ENCODE measurements at regions not wholly inside any gene's neighbourhood (a gene's known extent, or its start where the extent isn't known, plus 50 kb on each side); places are given as distances from the start of the nearest gene placed in this dataset.

DNA sequence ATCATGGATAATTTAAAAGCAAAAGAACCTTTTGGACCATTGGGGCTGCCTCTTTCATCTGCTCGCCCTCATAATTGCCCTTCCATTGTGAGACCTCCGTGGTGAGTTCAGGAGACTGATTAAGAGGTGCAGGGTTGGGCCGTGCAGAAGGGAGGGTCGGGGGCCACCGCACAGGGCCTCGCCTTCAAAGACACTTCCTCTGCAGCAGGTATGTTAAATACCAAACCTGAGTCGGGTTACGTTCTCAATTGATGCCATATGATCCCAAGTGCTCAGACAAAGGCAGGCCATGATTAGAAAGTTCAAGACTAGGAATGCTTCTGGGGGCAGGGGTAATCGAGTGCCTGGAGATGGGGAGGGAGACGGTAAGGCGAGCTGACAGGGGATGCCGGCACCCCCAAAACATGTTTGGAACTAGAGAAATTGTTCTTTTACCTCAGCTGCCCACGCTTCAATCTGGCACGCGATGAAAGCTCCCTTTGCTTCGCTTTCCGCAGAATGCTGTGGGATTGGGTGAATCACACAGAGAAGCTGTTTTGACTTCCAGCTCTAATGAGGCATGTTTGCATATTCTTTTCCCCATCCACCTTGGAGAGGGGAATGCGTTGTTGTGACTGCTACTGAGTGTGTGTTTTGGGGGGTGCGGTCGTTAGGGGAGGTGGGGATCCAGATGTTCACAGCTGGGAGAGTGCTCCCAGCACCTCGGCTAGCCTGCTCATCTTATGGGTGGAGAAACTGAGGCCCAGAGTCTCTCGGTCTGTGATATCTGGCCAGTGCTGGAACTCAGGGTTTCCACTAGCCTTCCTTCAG is 309.1 kb downstream of the MYCN start:
- DNase-seq, result no peak
- H3K27me3 ChIP-seq, result no peaks in the 10 kb centered on the region
- TF ChIP-seq, protein P1, sequence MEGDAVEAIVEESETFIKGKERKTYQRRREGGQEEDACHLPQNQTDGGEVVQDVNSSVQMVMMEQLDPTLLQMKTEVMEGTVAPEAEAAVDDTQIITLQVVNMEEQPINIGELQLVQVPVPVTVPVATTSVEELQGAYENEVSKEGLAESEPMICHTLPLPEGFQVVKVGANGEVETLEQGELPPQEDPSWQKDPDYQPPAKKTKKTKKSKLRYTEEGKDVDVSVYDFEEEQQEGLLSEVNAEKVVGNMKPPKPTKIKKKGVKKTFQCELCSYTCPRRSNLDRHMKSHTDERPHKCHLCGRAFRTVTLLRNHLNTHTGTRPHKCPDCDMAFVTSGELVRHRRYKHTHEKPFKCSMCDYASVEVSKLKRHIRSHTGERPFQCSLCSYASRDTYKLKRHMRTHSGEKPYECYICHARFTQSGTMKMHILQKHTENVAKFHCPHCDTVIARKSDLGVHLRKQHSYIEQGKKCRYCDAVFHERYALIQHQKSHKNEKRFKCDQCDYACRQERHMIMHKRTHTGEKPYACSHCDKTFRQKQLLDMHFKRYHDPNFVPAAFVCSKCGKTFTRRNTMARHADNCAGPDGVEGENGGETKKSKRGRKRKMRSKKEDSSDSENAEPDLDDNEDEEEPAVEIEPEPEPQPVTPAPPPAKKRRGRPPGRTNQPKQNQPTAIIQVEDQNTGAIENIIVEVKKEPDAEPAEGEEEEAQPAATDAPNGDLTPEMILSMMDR (IDR thresholded peaks at IDR 0.05), result no peak
- TF ChIP-seq POLR2A (IDR thresholded peaks at IDR 0.05), result no peak
- H3K4me3 ChIP-seq, result no peak overlapping the region
- 84 to 85% methylated on average over 21 to 22 of the region's 22 CpGs for WGBS, 2 donors
- H3K9me3 ChIP-seq, result no peaks in the 10 kb centered on the region
- intact Hi-C loops (cut with DNase I; ENCODE audit: low total_unique reads), result no loop called here
- H3K36me3 ChIP-seq (ENCODE audit: low read depth, missing control alignments), result no peaks in the 10 kb centered on the region
- H3K4me1 ChIP-seq, result no peaks in the 10 kb centered on the region
- H3K27ac ChIP-seq, result no peak overlapping the region

DNA sequence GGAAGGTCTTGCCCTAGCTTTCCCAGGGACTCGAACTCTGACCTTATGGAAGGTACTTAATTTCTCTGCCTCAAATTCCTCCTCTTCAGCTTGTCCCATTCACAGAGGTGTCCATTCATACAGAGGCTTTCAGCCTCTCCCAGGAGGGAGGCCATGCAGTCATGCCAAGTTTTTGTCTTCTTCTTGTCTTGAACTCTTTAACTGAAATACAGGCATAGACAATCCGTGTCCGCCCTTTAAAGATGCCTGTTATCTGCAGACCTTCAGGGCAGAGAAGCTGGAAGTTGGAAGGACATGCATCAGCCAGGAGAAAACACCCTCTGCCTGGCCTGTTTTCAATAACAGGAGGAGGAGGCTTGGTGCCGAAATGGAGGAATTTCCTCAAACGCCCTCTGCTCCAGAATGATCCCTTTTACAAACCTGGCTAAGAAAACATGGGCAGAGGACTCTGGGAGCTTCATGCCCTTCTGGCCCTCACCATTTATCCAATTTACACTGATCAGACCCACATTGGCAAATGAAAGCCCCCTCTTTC is 308.3 kb downstream of the MYCN start:
- WGBS, 2 donors, result 65 to 70% methylated on average over 5 of the region's 5 CpGs
- no peaks in the 10 kb centered on the region for H3K27me3 ChIP-seq

DNA sequence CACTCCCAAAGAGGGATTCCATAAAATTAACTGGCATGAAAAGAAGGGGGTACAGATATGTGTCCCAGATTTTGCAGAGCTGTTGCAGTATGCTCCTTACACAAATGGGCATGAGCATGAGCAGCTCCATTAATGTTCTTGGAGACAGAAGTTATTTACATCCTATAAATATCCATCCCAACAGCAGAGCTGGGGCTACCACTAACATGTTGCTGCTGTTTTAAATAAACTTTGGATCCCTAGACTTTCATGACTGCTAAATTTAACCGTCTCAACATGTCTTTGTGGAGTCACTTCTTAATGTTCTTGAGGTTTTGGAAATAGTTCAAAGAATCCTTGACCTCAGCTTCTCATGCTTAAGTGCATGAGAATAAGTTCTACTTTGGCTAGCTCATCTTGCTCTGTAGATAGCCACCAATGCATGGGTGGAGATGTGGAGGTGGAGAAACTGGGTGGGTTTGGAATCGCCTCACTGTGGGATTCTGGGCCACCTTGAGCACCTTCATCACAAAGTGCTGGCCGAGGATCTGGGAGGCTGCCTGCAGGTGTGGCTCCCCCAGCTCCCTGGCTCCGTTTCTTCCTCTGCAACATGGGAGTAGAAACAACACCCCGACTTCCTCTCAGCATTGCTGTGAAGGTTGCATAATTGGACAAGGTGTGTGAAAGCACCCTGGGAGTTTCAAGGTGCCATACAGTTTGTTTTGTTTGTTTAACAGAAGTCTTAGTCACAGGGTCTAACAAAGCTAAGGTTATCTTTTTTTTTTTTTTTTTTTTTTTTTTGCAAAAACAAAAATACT is 307.2 kb downstream of the MYCN start:
- intact Hi-C loops (cut with DNase I; ENCODE audit: low total_unique reads), result no loop called here
- DNase-seq, result no peak
- Histone ChIP-seq H3K9me3 (no peaks in the 10 kb centered on the region), H3K4me1 (no peaks in the 10 kb centered on the region), H3K27ac (no peak overlapping the region), H3K4me3 (no peak overlapping the region), H3K27me3 (no peaks in the 10 kb centered on the region), H3K36me3 (ENCODE audit: low read depth, missing control alignments) (no peaks in the 10 kb centered on the region)
- 75 to 82% methylated on average over 5 of the region's 5 CpGs for WGBS, 2 donors
- no peak for TF ChIP-seq POLR2A (IDR thresholded peaks at IDR 0.05)
- TF ChIP-seq, protein P1 (IDR thresholded peaks at IDR 0.05), result no peak

More for the DNA sequence above, 308.3 kb downstream of the MYCN start:
- intact Hi-C loops (cut with DNase I; ENCODE audit: low total_unique reads), result no loop called here
- H3K4me3 ChIP-seq, result no peak overlapping the region
- no peaks in the 10 kb centered on the region for H3K36me3 ChIP-seq (ENCODE audit: low read depth, missing control alignments)
- DNase-seq, result no peak
- H3K9me3 ChIP-seq, result no peaks in the 10 kb centered on the region
- TF ChIP-seq, protein P1 (IDR thresholded peaks at IDR 0.05), result no peak
- no peak for TF ChIP-seq POLR2A (IDR thresholded peaks at IDR 0.05)
- H3K27ac ChIP-seq, result no peak overlapping the region
- H3K4me1 ChIP-seq, result no peaks in the 10 kb centered on the region

DNA sequence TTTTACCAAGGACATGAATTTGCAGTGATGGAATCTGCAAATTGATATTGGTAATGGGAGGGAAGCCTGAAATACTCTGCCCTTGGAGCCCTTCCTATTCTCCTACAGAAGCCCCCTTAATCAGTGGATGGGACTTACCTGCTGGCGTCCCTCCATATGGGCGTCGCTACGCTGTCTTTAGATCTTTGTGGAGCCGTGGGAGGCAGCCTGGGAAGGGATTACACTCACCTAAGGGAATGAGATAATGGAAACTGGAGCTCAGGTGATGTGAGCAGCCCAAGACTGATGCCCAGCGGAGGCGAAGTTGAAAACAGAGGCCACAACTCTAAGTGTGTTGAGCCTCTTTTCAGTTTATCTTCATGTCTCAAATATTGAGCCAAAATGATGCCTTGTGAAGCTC is 306.6 kb downstream of the MYCN start:
- H3K27me3 ChIP-seq, result no peaks in the 10 kb centered on the region
- H3K4me3 ChIP-seq, result no peak overlapping the region
- 87 to 95% methylated on average over 7 of the region's 7 CpGs for whole genome bisulfite sequencing, 2 donors
- H3K9me3 ChIP-seq, result no peaks in the 10 kb centered on the region
- no peak for DNase-seq
- H3K36me3 ChIP-seq (ENCODE audit: low read depth, missing control alignments), result no peaks in the 10 kb centered on the region
- no peak overlapping the region for H3K27ac ChIP-seq
- intact Hi-C loops (cut with DNase I; ENCODE audit: low total_unique reads), result no loop called here
- no peak for TF ChIP-seq POLR2A (IDR thresholded peaks at IDR 0.05)
- TF ChIP-seq, protein P1 (IDR thresholded peaks at IDR 0.05), result no peak
- H3K4me1 ChIP-seq, result no peaks in the 10 kb centered on the region
